ENCODE measurements at regions not wholly inside any gene's neighbourhood (a gene's known extent, or its start where the extent isn't known, plus 50 kb on each side); places are given as distances from the start of the nearest gene placed in this dataset.

DNA sequence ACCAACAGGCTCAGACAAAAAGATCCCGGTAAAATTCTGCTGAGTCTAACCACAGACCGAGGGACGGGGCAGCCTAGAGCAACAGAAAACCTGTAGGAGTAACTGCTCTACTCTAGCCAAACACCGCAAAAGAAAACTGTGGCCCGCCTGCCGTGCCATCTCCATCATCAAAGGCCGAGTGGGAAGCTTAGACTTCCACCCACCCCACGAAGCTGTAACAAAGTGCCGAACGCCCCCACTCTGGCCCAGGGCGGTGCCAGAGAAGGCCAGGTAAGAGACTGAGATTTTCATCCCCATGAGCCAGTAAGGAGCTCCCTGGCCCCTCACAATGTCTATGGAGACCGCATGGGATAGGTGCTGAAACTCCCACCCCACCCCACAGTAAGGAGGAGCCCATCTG, 231.9 kb upstream of the COX10 start:
- no peak for TF ChIP-seq CTCF (IDR thresholded peaks at IDR 0.05)
- no peak for TF ChIP-seq POLR2A (IDR thresholded peaks at IDR 0.05; ENCODE audit: low read depth)
- no peak for TF ChIP-seq POLR2AphosphoS5 (IDR thresholded peaks at IDR 0.05)

Data from esophagus muscularis mucosa (tissue), 3 donors.